ENCODE measurements at regions not wholly inside any gene's neighbourhood (a gene's known extent, or its start where the extent isn't known, plus 50 kb on each side); places are given as distances from the start of the nearest gene placed in this dataset.

DNA sequence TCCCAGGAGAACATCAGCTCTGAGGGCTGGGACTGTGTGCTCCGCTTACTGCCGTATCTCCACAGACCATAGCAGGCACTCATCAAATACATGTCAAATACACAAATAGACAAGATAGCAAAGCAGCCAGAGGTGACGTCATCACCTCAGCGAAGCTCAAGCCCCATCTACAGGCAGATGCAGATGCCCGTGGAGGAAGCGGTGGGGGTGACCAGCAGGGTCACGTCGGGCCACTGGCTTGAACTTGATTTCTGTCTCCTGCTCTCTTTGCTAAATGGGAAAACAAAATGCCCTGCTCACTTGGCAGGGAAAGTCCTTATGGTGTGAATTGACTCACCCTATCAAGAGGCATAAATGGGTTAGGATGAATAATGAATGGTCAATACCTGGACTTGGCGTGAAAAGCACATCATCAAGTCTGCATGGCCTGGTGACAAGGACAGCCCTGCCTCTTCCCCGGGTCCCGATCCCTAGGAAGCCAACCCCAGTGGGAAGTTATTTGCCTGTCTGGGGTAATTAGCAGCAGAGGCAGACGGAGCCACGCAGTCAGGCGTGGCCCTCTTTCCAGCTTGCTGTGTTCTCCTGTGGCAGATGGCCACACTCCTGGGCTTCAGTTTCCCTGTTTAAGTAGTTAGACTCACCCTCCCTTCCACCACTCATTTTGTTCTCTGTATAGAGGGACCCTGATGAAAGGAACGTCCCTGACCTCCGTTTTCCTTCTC, 536.0 kb downstream of the NPHP4 start:
- TF ChIP-seq FOXM1 (IDR thresholded peaks at IDR 0.05; ENCODE audit: borderline replicate concordance, low read depth) (no peak), TCF12 (IDR thresholded peaks at IDR 0.05; ENCODE audit: low read depth) (no peak), TAF1 (IDR thresholded peaks at IDR 0.05; ENCODE audit: low read depth) (no peak), ZBTB7A (IDR thresholded peaks at IDR 0.05; ENCODE audit: low read depth) (no peak), CEBPB (IDR thresholded peaks at IDR 0.05) (no peak), REST (IDR thresholded peaks at IDR 0.05; ENCODE audit: low read depth) (no peak), RAD21 (IDR thresholded peaks at IDR 0.05; ENCODE audit: low read depth) (no peak), CREB1 (IDR thresholded peaks at IDR 0.05; ENCODE audit: low read depth) (no peak), USF1 (IDR thresholded peaks at IDR 0.05) (no peak), NFIC (IDR thresholded peaks at IDR 0.05) (no peak), TEAD4 (IDR thresholded peaks at IDR 0.05) (no peak), EP300 (IDR thresholded peaks at IDR 0.05; ENCODE audit: borderline replicate concordance) (no peak), MAX (IDR thresholded peaks at IDR 0.05) (no peak), YY1 (IDR thresholded peaks at IDR 0.05; ENCODE audit: low read depth) (no peak), EGR1 (IDR thresholded peaks at IDR 0.05) (no peak)

- TF ChIP-seq NFIC (IDR thresholded peaks at IDR 0.05) (no peak), EP300 (IDR thresholded peaks at IDR 0.05; ENCODE audit: borderline replicate concordance) (no peak), TEAD4 (IDR thresholded peaks at IDR 0.05) (no peak), FOXM1 (IDR thresholded peaks at IDR 0.05; ENCODE audit: borderline replicate concordance, low read depth) (no peak), CREB1 (IDR thresholded peaks at IDR 0.05; ENCODE audit: low read depth) (no peak), TAF1 (IDR thresholded peaks at IDR 0.05; ENCODE audit: low read depth) (no peak), YY1 (IDR thresholded peaks at IDR 0.05; ENCODE audit: low read depth) (no peak), TCF12 (IDR thresholded peaks at IDR 0.05; ENCODE audit: low read depth) (no peak), RAD21 (IDR thresholded peaks at IDR 0.05; ENCODE audit: low read depth) (no peak), EGR1 (IDR thresholded peaks at IDR 0.05) (no peak), REST (IDR thresholded peaks at IDR 0.05; ENCODE audit: low read depth) (no peak), CEBPB (IDR thresholded peaks at IDR 0.05) (no peak), MAX (IDR thresholded peaks at IDR 0.05) (no peak)
Observed at GRCh38 chr1:5455651-5456050, 536.6 kb downstream of the NPHP4 start.

DNA sequence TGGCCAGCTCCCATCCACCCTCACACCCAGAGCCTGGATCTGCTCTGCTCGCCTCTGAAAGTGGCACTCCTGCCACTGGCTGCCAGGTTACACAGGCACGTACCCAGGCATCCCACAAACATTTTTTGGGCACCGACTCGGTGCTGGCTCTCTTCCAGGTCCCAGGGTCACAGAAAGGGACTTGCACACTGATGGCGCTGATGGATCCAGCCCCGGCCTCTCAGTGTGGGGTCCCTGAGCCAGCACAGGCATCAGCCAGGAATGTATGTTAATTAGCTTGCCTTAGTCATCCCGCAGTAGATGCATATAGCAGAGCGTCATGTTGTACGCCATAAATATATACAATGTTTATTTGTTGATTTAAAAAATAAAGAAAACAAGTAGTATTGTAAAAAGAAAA, 537.2 kb downstream of the NPHP4 start:
- no peak for TF ChIP-seq MAX (IDR thresholded peaks at IDR 0.05)
- no peak for TF ChIP-seq NFIC (IDR thresholded peaks at IDR 0.05)
- TF ChIP-seq REST (IDR thresholded peaks at IDR 0.05; ENCODE audit: low read depth): no peak
- no peak for TF ChIP-seq RAD21 (IDR thresholded peaks at IDR 0.05; ENCODE audit: low read depth)
- no peak for TF ChIP-seq USF1 (IDR thresholded peaks at IDR 0.05)

DNA sequence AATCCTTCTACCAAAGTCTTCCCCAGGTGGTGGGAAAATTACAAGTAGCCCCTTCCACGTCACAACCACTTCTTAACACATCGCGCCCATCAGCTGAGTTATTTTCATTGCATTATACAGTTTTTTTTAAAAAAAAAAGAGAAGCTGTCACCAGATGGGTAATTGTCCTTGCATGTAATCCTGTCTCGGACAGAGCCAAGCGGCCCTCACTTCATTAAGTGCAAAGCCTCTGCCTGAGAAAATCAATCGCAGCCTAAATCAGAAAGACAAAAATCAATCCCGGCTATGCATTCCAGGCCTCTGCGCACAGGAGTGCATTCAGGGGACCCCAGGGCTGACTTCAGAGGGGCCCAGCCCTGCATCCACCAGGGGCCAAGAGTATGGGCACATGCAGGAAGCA, 538.9 kb downstream of the NPHP4 start:
- TF ChIP-seq ZBTB7A (IDR thresholded peaks at IDR 0.05; ENCODE audit: low read depth): no peak
- TF ChIP-seq FOXM1 (IDR thresholded peaks at IDR 0.05; ENCODE audit: borderline replicate concordance, low read depth): no peak
- TF ChIP-seq YY1 (IDR thresholded peaks at IDR 0.05; ENCODE audit: low read depth): no peak
- TF ChIP-seq RAD21 (IDR thresholded peaks at IDR 0.05; ENCODE audit: low read depth): no peak
- no peak for TF ChIP-seq EP300 (IDR thresholded peaks at IDR 0.05; ENCODE audit: borderline replicate concordance)
- TF ChIP-seq CEBPB (IDR thresholded peaks at IDR 0.05): no peak
- TF ChIP-seq TAF1 (IDR thresholded peaks at IDR 0.05; ENCODE audit: low read depth): no peak
- TF ChIP-seq TEAD4 (IDR thresholded peaks at IDR 0.05): no peak
- TF ChIP-seq TCF12 (IDR thresholded peaks at IDR 0.05; ENCODE audit: low read depth): no peak
- no peak for TF ChIP-seq MAX (IDR thresholded peaks at IDR 0.05)
- no peak for TF ChIP-seq REST (IDR thresholded peaks at IDR 0.05; ENCODE audit: low read depth)
- TF ChIP-seq USF1 (IDR thresholded peaks at IDR 0.05): no peak
- no peak for TF ChIP-seq NFIC (IDR thresholded peaks at IDR 0.05)

Measured in Ishikawa (cell line).